Spleen (tissue), 11 donors: ENCODE measurements at regions not wholly inside any gene's neighbourhood (a gene's known extent, or its start where the extent isn't known, plus 50 kb on each side); places are given as distances from the start of the nearest gene placed in this dataset.

Experiments used
- DNase-seq: peaks from one replicate; pipeline ENCODE4 v3.0.0-alpha.2; 2020
- H3K27ac ChIP-seq, 8 donors: fragments of 200-600 bp; sonication (generic) in 7 of 8; 1 replicate in 4 of 8; 2 replicates in 4 of 8; pipeline versions ENCODE4 v1.5.0 to v1.8.0; 2016 to 2021; ENCODE audit warnings: inconsistent platforms in 4 of 8, mild to moderate bottlenecking in 4 of 8, moderate library complexity in 1 of 8
- H3K27me3 ChIP-seq, 7 donors: fragments of 200-600 bp; sonication (generic) in 6 of 7; replicated peaks in 1 of 7; 1 replicate in 4 of 7; 2 replicates in 3 of 7; pipeline versions ENCODE4 v1.5.0 to v1.8.0; 2016 to 2021; ENCODE audit warnings: inconsistent platforms in 3 of 7, mild to moderate bottlenecking in 1 of 7
- H3K36me3 ChIP-seq, 6 donors: fragments of 200-600 bp; sonication (generic) in 5 of 6; 1 replicate in 4 of 6; 2 replicates in 2 of 6; pipeline versions ENCODE4 v1.5.0 to v1.8.0; 2016 to 2021; ENCODE audit warnings: inconsistent platforms in 2 of 6
- H3K4me1 ChIP-seq, 6 donors: fragments of 200-600 bp; sonication (generic) in 5 of 6; 1 replicate in 3 of 6; 2 replicates in 3 of 6; pipeline versions ENCODE4 v1.5.0 to v1.8.0; 2016 to 2021; ENCODE audit warnings: inconsistent platforms in 3 of 6
- H3K4me3 ChIP-seq, 8 donors: fragments of 200-600 bp; sonication (generic) in 7 of 8; 1 replicate in 4 of 8; 2 replicates in 4 of 8; pipeline versions ENCODE4 v1.5.0 to v1.8.0; 2016 to 2021; ENCODE audit warnings: inconsistent platforms in 4 of 8, mild to moderate bottlenecking in 4 of 8, moderate library complexity in 2 of 8
- H3K9me3 ChIP-seq, 8 donors: fragments of 200-600 bp; sonication (generic) in 7 of 8; 1 replicate in 4 of 8; 2 replicates in 4 of 8; pipeline versions ENCODE4 v1.5.0 to v1.8.0; 2016 to 2021; ENCODE audit warnings: inconsistent platforms in 4 of 8
- POLR2A ChIP-seq, 3 donors: fragments of 450-650 bp; IDR thresholded peaks; one replicate each; pipeline ENCODE4 v1.5.1; 2017; ENCODE audit warnings: antibody characterized with exemption in 3 of 3, mild to moderate bottlenecking in 1 of 3
- POLR2AphosphoS5 ChIP-seq, 3 donors: sonication (generic); formaldehyde crosslinking; IDR thresholded peaks; one replicate each; pipeline ENCODE4 v1.5.1; 2017; ENCODE audit warnings: antibody characterized with exemption in 3 of 3
- WGBS, 5 donors: extraction: QIAGEN DNeasy Blood & Tissue Kit in 3 of 5; methylation state at CpG; one replicate each; pipeline versions ENCODE4 v1.1.5 to v1.1.7; 2013 to 2018; 5-methylcytosine and 5-hydroxymethylcytosine counted together
- intact Hi-C: fragments of 100-400 bp; cut with DNase I; formaldehyde crosslinking; loops from one replicate; pipeline ENCODE4 v1.15.0; 2023; ENCODE audit warnings: low total_unique reads
- TF ChIP-seq, protein P1 (sequence below), 11 experiments: fragments of 200-600 bp in 7 of 11; fragments of 450-650 bp in 4 of 11; sonication (generic) in 4 of 11; IDR thresholded peaks in 8 of 11; conservative IDR thresholded peaks in 3 of 11; 1 replicate in 7 of 11; 2 replicates in 4 of 11; pipeline versions ENCODE4 v1.4.0 to v1.8.0; 2016 to 2021; ENCODE audit warnings: antibody characterized with exemption in 11 of 11, inconsistent platforms in 4 of 11, mild to moderate bottlenecking in 1 of 11
- donor health status: healthy with polysubstance abuse.
- donor health status: DM: no; HTN: no; CAD: no; lungs with moderate emphysema.
- donor health status: DM: no; HTN: no; CAD: no.
- donor health status: Bipolar disorder and iron deficiency.
- donor health status: healthy.
- donor health status: DM: no; HTN: no; CAD: no.
- donor health status: DM: yes; HTN: yes; CAD: no.

DNA sequence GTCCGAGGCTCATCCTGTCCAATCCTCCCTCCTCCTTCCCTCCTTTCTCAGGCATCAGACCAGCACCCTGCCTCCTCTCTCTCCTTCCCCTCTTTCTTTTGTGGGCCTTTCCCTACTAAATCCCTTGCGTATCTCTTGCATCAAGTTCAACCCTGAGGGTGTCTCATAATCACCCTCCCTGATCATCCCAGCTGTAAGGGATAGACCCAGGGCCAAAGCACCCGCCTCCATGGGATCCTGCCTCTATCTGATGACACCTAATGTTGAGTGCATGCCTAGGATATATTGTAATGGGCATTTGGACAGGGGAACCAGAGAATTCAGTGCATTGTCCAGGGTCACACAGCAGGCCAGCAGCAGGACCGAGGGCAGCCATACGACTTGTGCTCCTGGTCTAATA, 84.9 kb downstream of the PHETA1 start:
- Histone ChIP-seq H3K27me3 (peaks cover 0 to 27% (median 2%) of the 10 kb centered on the region in 7 donors), H3K36me3 (no peaks in the 10 kb centered on the region), H3K4me1 (no peaks in the 10 kb centered on the region), H3K4me3 (no peak overlapping the region), H3K27ac (no peak overlapping the region), H3K9me3 (peaks cover 0 to 17% (median 11%) of the 10 kb centered on the region in 8 donors)
- WGBS, 5 donors: 89 to 93% (median 91%) methylated on average over 5 of the region's 5 CpGs
- TF ChIP-seq POLR2AphosphoS5 (IDR thresholded peaks at IDR 0.05): no peak
- no peak for TF ChIP-seq POLR2A (IDR thresholded peaks at IDR 0.05)
- TF ChIP-seq, protein P1, sequence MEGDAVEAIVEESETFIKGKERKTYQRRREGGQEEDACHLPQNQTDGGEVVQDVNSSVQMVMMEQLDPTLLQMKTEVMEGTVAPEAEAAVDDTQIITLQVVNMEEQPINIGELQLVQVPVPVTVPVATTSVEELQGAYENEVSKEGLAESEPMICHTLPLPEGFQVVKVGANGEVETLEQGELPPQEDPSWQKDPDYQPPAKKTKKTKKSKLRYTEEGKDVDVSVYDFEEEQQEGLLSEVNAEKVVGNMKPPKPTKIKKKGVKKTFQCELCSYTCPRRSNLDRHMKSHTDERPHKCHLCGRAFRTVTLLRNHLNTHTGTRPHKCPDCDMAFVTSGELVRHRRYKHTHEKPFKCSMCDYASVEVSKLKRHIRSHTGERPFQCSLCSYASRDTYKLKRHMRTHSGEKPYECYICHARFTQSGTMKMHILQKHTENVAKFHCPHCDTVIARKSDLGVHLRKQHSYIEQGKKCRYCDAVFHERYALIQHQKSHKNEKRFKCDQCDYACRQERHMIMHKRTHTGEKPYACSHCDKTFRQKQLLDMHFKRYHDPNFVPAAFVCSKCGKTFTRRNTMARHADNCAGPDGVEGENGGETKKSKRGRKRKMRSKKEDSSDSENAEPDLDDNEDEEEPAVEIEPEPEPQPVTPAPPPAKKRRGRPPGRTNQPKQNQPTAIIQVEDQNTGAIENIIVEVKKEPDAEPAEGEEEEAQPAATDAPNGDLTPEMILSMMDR (IDR thresholded peaks at IDR 0.05 in 8 of 11, conservative IDR thresholded peaks at IDR 0.05 in 3 of 11): no peak
- no peak for DNase-seq
- intact Hi-C loops: no loop called here

- 74 to 86% (median 78%) methylated on average over 6 of the region's 6 CpGs for WGBS, 5 donors
- Histone ChIP-seq H3K4me3 (no peak overlapping the region), H3K27ac (no peak overlapping the region), H3K36me3 (no peaks in the 10 kb centered on the region), H3K9me3 (peaks cover 0 to 17% (median 11%) of the 10 kb centered on the region in 8 donors), H3K27me3 (peaks cover 0 to 32% (median 4%) of the 10 kb centered on the region in 7 donors), H3K4me1 (no peaks in the 10 kb centered on the region)
- TF ChIP-seq POLR2A (IDR thresholded peaks at IDR 0.05) (no peak), POLR2AphosphoS5 (IDR thresholded peaks at IDR 0.05) (no peak)
- TF ChIP-seq, protein P1 (IDR thresholded peaks at IDR 0.05 in 8 of 11, conservative IDR thresholded peaks at IDR 0.05 in 3 of 11): no peak
- intact Hi-C loops: no loop called here
- DNase-seq: no peak
Observed at GRCh38 chr12:111283521-111283920, 85.4 kb downstream of the PHETA1 start.

DNA sequence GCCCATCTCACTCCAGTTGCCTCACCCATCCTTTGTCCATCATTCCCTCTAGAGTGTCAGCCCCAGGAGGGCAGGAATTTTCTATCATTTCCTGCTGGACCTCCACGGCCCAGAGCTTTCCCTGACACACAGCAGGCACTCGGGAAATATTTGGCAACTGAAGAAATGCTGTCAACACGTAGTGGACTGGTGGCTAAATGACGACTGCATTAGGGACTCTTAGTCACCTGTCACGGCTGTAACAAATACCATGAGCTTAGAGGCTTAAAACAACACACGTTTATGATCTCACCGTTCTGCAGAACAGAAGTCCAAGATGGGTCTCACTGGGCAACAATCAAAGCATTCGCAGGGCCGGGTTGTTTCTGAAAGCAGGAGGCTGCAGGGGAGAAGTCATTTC, 91.3 kb downstream of the PHETA1 start:
- Histone ChIP-seq H3K27ac (no peak overlapping the region), H3K27me3 (peaks cover 0 to 54% (median 4%) of the 10 kb centered on the region in 7 donors), H3K36me3 (no peaks in the 10 kb centered on the region), H3K4me3 (no peak overlapping the region), H3K9me3 (peaks cover 0 to 17% (median 11%) of the 10 kb centered on the region in 8 donors), H3K4me1 (no peaks in the 10 kb centered on the region)
- DNase-seq: no peak
- TF ChIP-seq POLR2A (IDR thresholded peaks at IDR 0.05): no peak
- TF ChIP-seq POLR2AphosphoS5 (IDR thresholded peaks at IDR 0.05): no peak
- TF ChIP-seq, protein P1 (IDR thresholded peaks at IDR 0.05 in 8 of 11, conservative IDR thresholded peaks at IDR 0.05 in 3 of 11): no peak
- 67 to 79% (median 74%) methylated on average over 9 of the region's 9 CpGs for WGBS, 5 donors
- intact Hi-C loops: no loop called here

DNA sequence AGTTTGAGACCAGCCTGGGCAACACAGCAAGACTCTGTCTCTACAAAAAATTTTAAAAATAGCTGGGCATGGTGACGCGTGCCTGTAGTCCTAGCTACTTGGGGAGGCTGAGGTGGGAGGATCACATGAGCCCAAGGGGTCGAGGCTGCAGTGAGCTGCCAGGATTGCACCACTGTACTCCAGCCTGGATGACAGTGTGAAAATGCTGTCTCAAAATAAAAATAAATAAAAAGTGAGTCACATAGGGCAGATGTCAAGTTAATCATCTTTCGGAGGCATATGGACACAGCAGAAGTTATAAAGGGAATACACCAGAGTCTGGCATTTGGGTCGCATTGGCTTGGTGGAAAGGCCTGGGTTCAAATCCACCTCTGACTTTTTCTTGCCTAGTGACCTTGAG, 92.7 kb downstream of the PHETA1 start:
- TF ChIP-seq POLR2AphosphoS5 (IDR thresholded peaks at IDR 0.05) (no peak), POLR2A (IDR thresholded peaks at IDR 0.05) (no peak)
- TF ChIP-seq, protein P1 (IDR thresholded peaks at IDR 0.05 in 8 of 11, conservative IDR thresholded peaks at IDR 0.05 in 3 of 11): no peak
- DNase-seq: no peak

More for the DNA sequence above, 92.7 kb downstream of the PHETA1 start:
- Histone ChIP-seq H3K9me3 (peaks cover 0 to 14% (median 10%) of the 10 kb centered on the region in 8 donors), H3K27me3 (peaks cover 0 to 56% (median 4%) of the 10 kb centered on the region in 7 donors), H3K4me3 (no peak overlapping the region), H3K4me1 (no peaks in the 10 kb centered on the region), H3K36me3 (no peaks in the 10 kb centered on the region), H3K27ac (no peak overlapping the region)
- intact Hi-C loops: no loop called here
- WGBS, 5 donors: 81 to 91% (median 85%) methylated on average over 5 of the region's 5 CpGs
